Stimulated activated CD4-positive, alpha-beta T cell treated with anti-CD3 and anti-CD28 coated beads, Interleukin-4, amount 100 ng/mL, for 24 hours (primary cell): ENCODE measurements at regions not wholly inside any gene's neighbourhood (a gene's known extent, or its start where the extent isn't known, plus 50 kb on each side); places are given as distances from the start of the nearest gene placed in this dataset.

ENCODE experiments used
- DNase-seq: peaks from one replicate; pipeline ENCODE4 v3.0.0-alpha.2; 2020

GRCh38 chr4:81521708-81522107 is 50.0 kb upstream of the RASGEF1B start:
- no peak for DNase-seq
